GM21360 (cell line): ENCODE measurements at regions not wholly inside any gene's neighbourhood (a gene's known extent, or its start where the extent isn't known, plus 50 kb on each side); places are given as distances from the start of the nearest gene placed in this dataset.

Experiments
- ATAC-seq: cut with Tn5 transposase; IDR thresholded peaks from one replicate; pipeline ENCODE4 v1.9.1; 2021; ENCODE audit warnings: mild to moderate bottlenecking, moderate library complexity; ENCODE audit not compliant: unreplicated experiment

GRCh38 chr15:62722237-62722636 is 320.3 kb upstream of the TPM1 start:
- ATAC-seq, result no peak

GRCh38 chr15:62726461-62726860 is 316.1 kb upstream of the TPM1 start:
- ATAC-seq, result no peak

- ATAC-seq, result no peak
These were observed 315.0 kb upstream of the TPM1 start for GRCh38 chr15:62727501-62727900.

- ATAC-seq, result no peak
These were observed 311.7 kb upstream of the TPM1 start for GRCh38 chr15:62730825-62731224.

GRCh38 chr15:62732078-62732477 is 310.5 kb upstream of the TPM1 start:
- no peak for ATAC-seq

- no peak for ATAC-seq
These were observed 307.8 kb upstream of the TPM1 start for GRCh38 chr15:62734706-62735105.

GRCh38 chr15:62736756-62737155 is 305.8 kb upstream of the TPM1 start:
- ATAC-seq, result no peak

- no peak for ATAC-seq
These were observed 305.0 kb upstream of the TPM1 start for GRCh38 chr15:62737551-62737950.

- ATAC-seq, result no peak
These were observed 303.5 kb upstream of the TPM1 start for GRCh38 chr15:62739082-62739481.

GRCh38 chr15:62739507-62739906 is 303.0 kb upstream of the TPM1 start:
- no peak for ATAC-seq

GRCh38 chr15:62740141-62741004 is 302.2 kb upstream of the TPM1 start:
- ATAC-seq, result no peak

- ATAC-seq, result no peak
These were observed 301.4 kb upstream of the TPM1 start for GRCh38 chr15:62741106-62741505.

- ATAC-seq, result no peak
These were observed 300.0 kb upstream of the TPM1 start for GRCh38 chr15:62742409-62743171.

GRCh38 chr15:62745621-62746225 is 296.8 kb upstream of the TPM1 start:
- ATAC-seq, result no peak

GRCh38 chr15:62748196-62748595 is 294.4 kb upstream of the TPM1 start:
- ATAC-seq, result no peak

- no peak for ATAC-seq
These were observed 293.3 kb upstream of the TPM1 start for GRCh38 chr15:62749036-62749815.

- no peak for ATAC-seq
These were observed 292.1 kb upstream of the TPM1 start for GRCh38 chr15:62750471-62750870.

GRCh38 chr15:62752657-62753517 is 289.7 kb upstream of the TPM1 start:
- no peak for ATAC-seq

GRCh38 chr15:62753518-62754221 is 288.9 kb upstream of the TPM1 start:
- ATAC-seq, result no peak
